Kidney (tissue), 13 donors: ENCODE measurements at regions not wholly inside any gene's neighbourhood (a gene's known extent, or its start where the extent isn't known, plus 50 kb on each side); places are given as distances from the start of the nearest gene placed in this dataset.

Source experiments
- DNase-seq, 5 donors: peaks; one replicate each; pipeline ENCODE4 v3.0.0-alpha.2; 2013 to 2020
- FAIRE-seq: peaks from 2 replicates; lab custom pipeline; 2012; peaks lifted over from hg19 to GRCh38; lab: Jason Lieb, UNC
- H3K27ac ChIP-seq, 2 donors: one replicate each; pipeline ENCODE4 v1.7.0; 2013; ENCODE audit warnings: low read depth in 2 of 2, low read length in 2 of 2, inconsistent platforms in 1 of 2
- H3K27me3 ChIP-seq: one replicate; pipeline ENCODE4 v1.7.1; 2013; ENCODE audit warnings: low read length, inconsistent platforms; ENCODE audit not compliant: control insufficient read depth, insufficient read depth
- H3K36me3 ChIP-seq, 3 donors: one replicate each; pipeline versions ENCODE4 v1.7.0 to v1.7.1; 2013; ENCODE audit warnings: low read length in 3 of 3, control low read depth in 1 of 3, inconsistent platforms in 1 of 3; ENCODE audit not compliant: insufficient read depth in 3 of 3, control insufficient read depth in 2 of 3
- H3K4me1 ChIP-seq, 3 donors: one replicate each; pipeline versions ENCODE4 v1.7.0 to v1.7.1; 2013; ENCODE audit warnings: low read length in 3 of 3, inconsistent platforms in 1 of 3, low read depth in 1 of 3; ENCODE audit not compliant: control insufficient read depth in 2 of 3, insufficient read depth in 2 of 3
- H3K4me3 ChIP-seq, 3 donors: one replicate each; pipeline versions ENCODE4 v1.7.0 to v1.8.1; 2013; ENCODE audit warnings: low read length in 3 of 3, control low read depth in 1 of 3, inconsistent platforms in 1 of 3
- H3K9ac ChIP-seq, 3 donors: one replicate each; pipeline versions ENCODE4 v1.7.0 to v1.7.1; 2013; ENCODE audit warnings: low read length in 3 of 3, control low read depth in 1 of 3, inconsistent platforms in 1 of 3
- H3K9me3 ChIP-seq, 3 donors: one replicate each; pipeline versions ENCODE4 v1.7.0 to v1.7.1; 2013; ENCODE audit warnings: low read length in 3 of 3, control low read depth in 1 of 3, inconsistent platforms in 1 of 3; ENCODE audit not compliant: control insufficient read depth in 2 of 3, insufficient read depth in 1 of 3
- intact Hi-C: fragments of 100-400 bp; cut with DNase I; formaldehyde crosslinking; loops from one replicate; pipeline ENCODE4 v1.11.1; 2022
- TF ChIP-seq, protein P1 (sequence below): IDR thresholded peaks from 3 replicates; pipeline ENCODE4 v1.5.1; 2012; ENCODE audit warnings: mild to moderate bottlenecking, moderate library complexity, borderline replicate concordance; ENCODE audit not compliant: insufficient read depth; ENCODE audit errors: extremely low read depth
- donor health status: control.
- donor health status: control.
- donor health status: control.
- donor health status: control.
- donor health status: control.
- donor health status: DM: yes; HTN: yes; CAD: no.
- donor health status: Normal renal cell carcinoma (clear cell type).

DNA sequence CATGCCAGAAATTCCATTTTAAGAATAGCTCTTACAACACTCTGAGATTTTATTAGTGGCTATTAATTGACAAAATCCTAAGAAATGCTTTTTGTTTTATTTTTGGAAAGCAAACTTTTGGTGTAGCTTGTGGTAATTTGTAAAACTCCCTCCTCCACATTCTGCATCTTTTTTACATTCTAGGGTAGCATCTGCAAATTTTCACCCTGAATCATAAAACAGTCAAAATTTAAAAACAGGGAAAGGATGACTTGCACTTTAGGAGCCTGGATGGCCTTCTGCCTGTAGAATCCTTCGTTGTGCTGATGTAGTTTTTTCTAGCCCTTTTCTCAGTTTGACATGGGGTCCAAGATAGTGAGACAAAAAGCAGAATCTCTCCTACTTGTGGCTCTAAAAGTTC lies 316.1 kb downstream of the ADRA2A start:
- no peak for FAIRE-seq
- no peak overlapping the region for H3K27ac ChIP-seq
- no peak overlapping the region for H3K4me3 ChIP-seq
- no peaks in the 10 kb centered on the region for H3K27me3 ChIP-seq
- TF ChIP-seq, protein P1, sequence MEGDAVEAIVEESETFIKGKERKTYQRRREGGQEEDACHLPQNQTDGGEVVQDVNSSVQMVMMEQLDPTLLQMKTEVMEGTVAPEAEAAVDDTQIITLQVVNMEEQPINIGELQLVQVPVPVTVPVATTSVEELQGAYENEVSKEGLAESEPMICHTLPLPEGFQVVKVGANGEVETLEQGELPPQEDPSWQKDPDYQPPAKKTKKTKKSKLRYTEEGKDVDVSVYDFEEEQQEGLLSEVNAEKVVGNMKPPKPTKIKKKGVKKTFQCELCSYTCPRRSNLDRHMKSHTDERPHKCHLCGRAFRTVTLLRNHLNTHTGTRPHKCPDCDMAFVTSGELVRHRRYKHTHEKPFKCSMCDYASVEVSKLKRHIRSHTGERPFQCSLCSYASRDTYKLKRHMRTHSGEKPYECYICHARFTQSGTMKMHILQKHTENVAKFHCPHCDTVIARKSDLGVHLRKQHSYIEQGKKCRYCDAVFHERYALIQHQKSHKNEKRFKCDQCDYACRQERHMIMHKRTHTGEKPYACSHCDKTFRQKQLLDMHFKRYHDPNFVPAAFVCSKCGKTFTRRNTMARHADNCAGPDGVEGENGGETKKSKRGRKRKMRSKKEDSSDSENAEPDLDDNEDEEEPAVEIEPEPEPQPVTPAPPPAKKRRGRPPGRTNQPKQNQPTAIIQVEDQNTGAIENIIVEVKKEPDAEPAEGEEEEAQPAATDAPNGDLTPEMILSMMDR = no peak
- H3K9me3 ChIP-seq = no peaks in the 10 kb centered on the region
- peak in 2 of 5 donors; percentile 54 to 78 for DNase-seq
- H3K9ac ChIP-seq = no peak overlapping the region
- no peaks in the 10 kb centered on the region for H3K4me1 ChIP-seq
- intact Hi-C loops = no loop called here
- H3K36me3 ChIP-seq = no peaks in the 10 kb centered on the region

GRCh38 chr10:111410740-111411139 lies 333.9 kb downstream of the ADRA2A start:
- H3K27me3 ChIP-seq = no peaks in the 10 kb centered on the region
- H3K36me3 ChIP-seq = no peaks in the 10 kb centered on the region
- intact Hi-C loops = no loop called here
- H3K4me3 ChIP-seq = no peak overlapping the region
- no peaks in the 10 kb centered on the region for H3K4me1 ChIP-seq
- no peak overlapping the region for H3K27ac ChIP-seq
- H3K9ac ChIP-seq = no peak overlapping the region
- peaks cover 0 to 4% (median 0%) of the 10 kb centered on the region in 3 donors for H3K9me3 ChIP-seq
- FAIRE-seq (no peak), DNase-seq (no peak)
- TF ChIP-seq, protein P1 = no peak

GRCh38 chr10:111425459-111425858 lies 348.6 kb downstream of the ADRA2A start:
- DNase-seq = no peak
- Histone ChIP-seq H3K9ac (no peak overlapping the region), H3K27me3 (no peaks in the 10 kb centered on the region), H3K36me3 (no peaks in the 10 kb centered on the region), H3K9me3 (no peaks in the 10 kb centered on the region), H3K4me1 (no peaks in the 10 kb centered on the region), H3K4me3 (no peak overlapping the region), H3K27ac (no peak overlapping the region)
- TF ChIP-seq, protein P1 = no peak
- intact Hi-C loops = no loop called here
- FAIRE-seq = no peak
